CD4-positive, alpha-beta memory T cell (primary cell): ENCODE measurements at regions not wholly inside any gene's neighbourhood (a gene's known extent, or its start where the extent isn't known, plus 50 kb on each side); places are given as distances from the start of the nearest gene placed in this dataset.

ENCODE experiments used
- CTCF ChIA-PET: fragments of 350-600 bp; sonication (Branson Sonifier 250); formaldehyde crosslinking; loops from one replicate; lab custom pipeline; 2021; ENCODE audit warnings: inconsistent platforms; ENCODE audit not compliant: partially characterized antibody; lab: Charles Lee
- POLR2A ChIA-PET: fragments of 350-600 bp; sonication (Branson Sonifier 250); formaldehyde crosslinking; loops from one replicate; lab custom pipeline; 2021; ENCODE audit not compliant: partially characterized antibody; lab: Charles Lee
- DNase-seq, 5 donors: peaks; one replicate each; pipeline versions ENCODE4 v3.0.0 to v3.0.0-alpha.2; 2020 to 2022; ENCODE audit warnings: mixed read lengths in 1 of 5
- H3K27ac ChIP-seq: one replicate; pipeline ENCODE4 v1.7.0; 2013; ENCODE audit warnings: low read depth, low read length
- H3K27me3 ChIP-seq: 2 replicates; pipeline ENCODE4 v1.7.0; 2013; ENCODE audit warnings: mild to moderate bottlenecking, low read length, moderate library complexity; ENCODE audit not compliant: insufficient read depth
- H3K36me3 ChIP-seq: 2 replicates; pipeline ENCODE4 v1.7.0; 2013; ENCODE audit warnings: mild to moderate bottlenecking, low read length, moderate library complexity; ENCODE audit not compliant: insufficient read depth
- H3K4me1 ChIP-seq: 2 replicates; pipeline ENCODE4 v1.7.0; 2013; ENCODE audit warnings: mild to moderate bottlenecking, low read length, moderate library complexity; ENCODE audit not compliant: insufficient read depth
- H3K4me3 ChIP-seq, 2 donors: one replicate each; pipeline ENCODE4 v1.7.0; 2013; ENCODE audit warnings: low read length in 2 of 2, mild to moderate bottlenecking in 1 of 2
- H3K9me3 ChIP-seq, 2 donors: one replicate each; pipeline ENCODE4 v1.7.0; 2013; ENCODE audit warnings: low read length in 2 of 2, control low read depth in 1 of 2; ENCODE audit not compliant: control insufficient read depth in 1 of 2
- H3K27ac Mint-ChIP-seq, 7 donors: one replicate each; pipeline ENCODE4 v1.8.0; 2020 to 2021; ENCODE audit warnings: mixed read lengths in 7 of 7, mild to moderate bottlenecking in 6 of 7, inconsistent platforms in 3 of 7, moderate library complexity in 3 of 7
- H3K27me3 Mint-ChIP-seq, 2 donors: one replicate each; pipeline ENCODE4 v1.8.0; 2020 to 2021; ENCODE audit warnings: mixed read lengths in 2 of 2
- H3K36me3 Mint-ChIP-seq, 2 donors: one replicate each; pipeline ENCODE4 v1.8.0; 2020 to 2021; ENCODE audit warnings: mixed read lengths in 2 of 2, inconsistent platforms in 1 of 2, mild to moderate bottlenecking in 1 of 2
- H3K4me1 Mint-ChIP-seq, 4 donors: one replicate each; pipeline ENCODE4 v1.8.0; 2020 to 2021; ENCODE audit warnings: mixed read lengths in 4 of 4, mild to moderate bottlenecking in 1 of 4
- H3K4me3 Mint-ChIP-seq, 8 donors: one replicate each; pipeline ENCODE4 v1.8.0; 2020 to 2021; ENCODE audit warnings: mixed read lengths in 8 of 8, mild to moderate bottlenecking in 7 of 8, moderate library complexity in 6 of 8, inconsistent platforms in 3 of 8
- H3K9me3 Mint-ChIP-seq, 8 donors: one replicate each; pipeline ENCODE4 v1.8.0; 2020 to 2021; ENCODE audit warnings: mixed read lengths in 8 of 8, mild to moderate bottlenecking in 5 of 8, inconsistent platforms in 3 of 8, moderate library complexity in 1 of 8
- intact Hi-C: fragments of 100-400 bp; cut with micrococcal nuclease; formaldehyde crosslinking; loops from one replicate; pipeline ENCODE4 v1.15.1; 2023

DNA sequence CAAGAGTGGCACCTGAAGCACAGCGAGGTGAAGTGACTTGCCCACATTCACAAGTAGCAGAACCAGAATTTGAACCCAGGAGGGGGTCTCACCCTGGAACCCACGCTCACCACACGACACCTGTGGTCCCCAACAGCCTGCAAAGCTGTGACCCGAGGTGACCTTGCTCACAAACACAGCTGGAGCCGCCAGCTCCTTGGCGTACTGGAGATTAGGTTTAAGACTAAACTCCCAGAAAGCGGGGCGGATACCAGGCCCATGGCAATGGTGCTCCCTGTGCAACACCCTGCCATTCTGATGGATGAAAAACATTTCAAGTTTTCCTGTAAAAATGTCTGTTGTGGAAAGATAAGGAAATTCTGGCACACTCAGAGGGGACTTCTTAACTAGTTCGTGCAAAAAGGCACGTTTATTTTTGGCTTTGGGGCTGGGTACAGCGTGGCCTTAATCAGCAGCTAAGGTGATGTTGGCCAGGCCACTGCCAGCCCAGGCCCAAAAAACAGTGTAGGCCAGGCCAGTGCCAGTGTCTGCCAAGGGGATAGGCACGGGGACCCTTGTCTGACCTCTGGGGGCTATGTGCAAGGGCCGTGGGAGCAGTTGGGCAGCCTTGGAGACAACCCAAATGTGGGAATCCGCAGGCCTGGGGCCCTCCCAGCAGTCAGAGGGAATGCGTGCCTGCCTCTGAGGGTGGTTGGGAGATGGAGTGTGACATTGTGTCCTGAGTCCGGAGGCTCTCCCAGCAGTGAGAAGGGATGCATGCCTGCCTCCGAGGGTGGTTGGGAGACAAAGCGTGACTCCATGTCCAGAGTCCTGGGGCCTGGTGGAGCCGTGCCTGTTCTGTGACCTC, 185.0 kb upstream of the HS6ST1 start:
- ChIA-PET POLR2A (no interaction called here), CTCF (no interaction called here)
- H3K4me1 ChIP-seq = no peaks in the 10 kb centered on the region
- H3K27me3 ChIP-seq = no peaks in the 10 kb centered on the region
- Mint-ChIP-seq H3K36me3 (no peaks in the 10 kb centered on the region), H3K4me1 (no peaks in the 10 kb centered on the region), H3K9me3 (no peaks in the 10 kb centered on the region), H3K27ac (no peak overlapping the region), H3K4me3 (no peak overlapping the region), H3K27me3 (peaks cover 0 to 3% of the 10 kb centered on the region in 2 donors)
- H3K27ac ChIP-seq = no peak overlapping the region
- intact Hi-C loops = no loop called here
- no peaks in the 10 kb centered on the region for H3K36me3 ChIP-seq
- H3K4me3 ChIP-seq = no peak overlapping the region
- DNase-seq = no peak
- no peaks in the 10 kb centered on the region for H3K9me3 ChIP-seq

DNA sequence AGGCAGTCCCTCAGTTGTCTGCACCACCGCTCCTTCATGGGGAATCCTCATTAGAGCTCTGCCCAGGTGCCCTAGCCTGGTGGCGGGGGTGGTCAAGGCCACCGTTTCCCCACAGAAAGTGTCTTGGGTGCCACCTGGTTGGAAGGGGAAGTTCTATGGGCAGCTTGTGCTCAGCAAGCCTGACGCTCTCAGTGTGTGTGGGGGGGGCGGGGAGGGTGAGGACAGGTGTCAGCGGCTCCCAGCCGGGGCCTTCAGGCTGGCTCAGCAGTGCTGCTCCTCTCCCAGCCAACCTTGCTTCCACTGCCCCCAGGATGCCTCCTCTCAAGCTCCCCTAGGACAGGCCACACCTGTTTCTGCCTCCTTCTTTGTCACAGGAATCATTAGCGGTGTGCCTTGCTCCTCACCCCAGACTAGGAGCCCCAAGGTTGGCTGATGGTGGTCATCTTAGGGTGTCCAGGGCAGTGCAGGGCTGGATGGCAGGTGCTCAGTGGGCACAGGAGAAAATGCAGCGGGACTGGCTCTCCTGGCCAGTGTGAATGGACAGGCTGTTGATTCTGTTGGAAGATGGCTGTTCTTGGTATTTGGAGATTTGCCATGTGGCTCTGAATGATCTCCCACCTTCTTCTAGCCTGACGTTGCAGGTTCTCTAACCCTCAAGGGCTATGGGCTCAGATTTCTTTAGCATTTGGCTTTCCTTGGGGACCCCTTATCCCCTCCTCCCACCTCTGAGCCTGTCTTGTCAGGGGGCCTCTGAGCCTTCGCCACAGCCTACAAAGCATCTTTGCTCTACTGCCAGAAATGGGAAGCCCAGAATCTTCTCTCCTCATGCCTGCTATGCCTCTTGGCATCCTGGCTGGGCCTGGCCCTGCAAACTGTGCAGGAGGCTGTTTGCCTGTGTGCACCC, 185.8 kb upstream of the HS6ST1 start:
- ChIA-PET POLR2A (no interaction called here), CTCF (no interaction called here)
- Histone ChIP-seq H3K36me3 (no peaks in the 10 kb centered on the region), H3K9me3 (no peaks in the 10 kb centered on the region), H3K27ac (no peak overlapping the region), H3K4me1 (no peaks in the 10 kb centered on the region), H3K27me3 (no peaks in the 10 kb centered on the region), H3K4me3 (no peak overlapping the region)
- intact Hi-C loops = no loop called here
- Mint-ChIP-seq H3K4me1 (no peaks in the 10 kb centered on the region), H3K4me3 (no peak overlapping the region), H3K27ac (no peak overlapping the region), H3K9me3 (no peaks in the 10 kb centered on the region), H3K36me3 (no peaks in the 10 kb centered on the region), H3K27me3 (peaks cover 0 to 3% of the 10 kb centered on the region in 2 donors)
- DNase-seq = no peak

GRCh38 chr2:128505150-128505490, 186.5 kb upstream of the HS6ST1 start:
- no peaks in the 10 kb centered on the region for H3K36me3 Mint-ChIP-seq
- DNase-seq = no peak
- no peaks in the 10 kb centered on the region for H3K4me1 ChIP-seq
- intact Hi-C loops = no loop called here
- H3K27ac ChIP-seq = no peak overlapping the region
- no peak overlapping the region for H3K4me3 Mint-ChIP-seq
- H3K27me3 ChIP-seq = no peaks in the 10 kb centered on the region
- ChIA-PET CTCF (no interaction called here), POLR2A (no interaction called here)
- H3K4me1 Mint-ChIP-seq = no peaks in the 10 kb centered on the region
- H3K36me3 ChIP-seq = no peaks in the 10 kb centered on the region
- no peak overlapping the region for H3K4me3 ChIP-seq
- H3K9me3 Mint-ChIP-seq = no peaks in the 10 kb centered on the region
- no peaks in the 10 kb centered on the region for H3K9me3 ChIP-seq
- H3K27ac Mint-ChIP-seq = no peak overlapping the region
- peaks cover 0 to 3% of the 10 kb centered on the region in 2 donors for H3K27me3 Mint-ChIP-seq

DNA sequence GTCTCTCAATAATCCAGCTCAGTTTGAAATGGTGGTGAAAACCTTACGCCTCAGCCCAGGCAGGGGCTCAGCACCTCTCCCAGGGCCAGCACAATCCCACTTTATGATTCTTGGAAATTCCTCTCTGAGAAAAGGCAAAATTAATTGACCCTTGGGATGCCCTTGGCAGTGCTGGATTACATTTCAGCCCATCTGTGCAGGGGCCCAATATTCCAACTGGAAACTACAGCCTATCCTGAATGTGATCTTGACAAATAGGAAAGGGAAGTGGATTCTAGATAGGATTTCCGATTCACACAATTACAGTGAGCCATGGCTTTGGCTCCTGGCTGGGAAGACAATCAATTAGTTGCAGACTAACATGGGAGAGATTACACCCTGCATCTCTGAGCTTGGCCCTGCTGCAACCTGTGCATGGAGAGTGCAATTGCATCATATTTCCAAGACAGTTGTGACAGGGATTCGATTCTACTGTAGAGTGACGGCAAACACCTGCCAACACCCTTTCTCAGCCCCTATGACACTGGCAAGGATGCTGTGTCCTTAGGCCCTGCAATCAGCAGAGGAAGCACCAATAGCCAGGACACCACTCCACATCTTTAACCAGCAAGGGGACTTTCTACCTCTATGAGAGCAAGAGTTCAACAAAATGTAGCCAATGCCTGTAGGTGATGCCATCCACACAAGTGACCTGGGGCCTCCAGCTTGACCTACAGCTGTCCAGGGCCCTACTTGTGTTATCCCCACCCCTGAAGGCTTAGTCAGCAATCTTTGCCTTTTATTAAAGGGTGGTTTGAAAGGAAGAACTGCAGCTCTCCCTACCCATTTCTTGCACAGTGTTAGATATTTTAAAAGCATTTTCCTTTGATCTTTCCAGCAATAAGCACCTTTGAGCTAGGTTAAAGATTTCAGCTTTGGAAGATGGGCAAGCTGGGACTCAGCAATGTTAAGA, 187.2 kb upstream of the HS6ST1 start:
- H3K27me3 Mint-ChIP-seq = peaks cover 0 to 3% of the 10 kb centered on the region in 2 donors
- CTCF ChIA-PET = no interaction called here

DNA sequence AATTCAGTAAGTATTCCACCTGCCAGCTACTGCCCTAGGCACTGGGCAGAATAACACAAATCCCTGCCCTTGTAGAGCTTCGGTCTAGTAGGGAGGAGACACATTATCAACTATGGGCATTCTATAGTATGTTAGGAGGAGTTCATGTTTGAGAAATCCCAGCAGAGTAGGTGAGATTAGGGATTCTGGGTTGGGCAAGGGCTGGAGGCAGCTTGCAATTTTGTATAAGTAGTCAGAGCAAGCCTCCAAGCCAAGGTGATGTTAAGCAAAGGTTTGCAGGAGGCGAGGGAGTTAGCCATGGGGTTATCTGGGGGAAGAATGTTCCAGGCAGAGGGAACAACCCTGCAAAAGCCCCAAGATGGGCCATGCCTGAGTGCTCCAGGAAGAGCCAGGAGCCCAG, 187.9 kb upstream of the HS6ST1 start:
- Mint-ChIP-seq H3K4me3 (no peak overlapping the region), H3K27ac (no peak overlapping the region), H3K4me1 (no peaks in the 10 kb centered on the region), H3K9me3 (no peaks in the 10 kb centered on the region), H3K36me3 (no peaks in the 10 kb centered on the region), H3K27me3 (peaks cover 0 to 3% of the 10 kb centered on the region in 2 donors)
- Histone ChIP-seq H3K9me3 (no peaks in the 10 kb centered on the region), H3K27ac (no peak overlapping the region), H3K27me3 (no peaks in the 10 kb centered on the region), H3K4me3 (no peak overlapping the region), H3K36me3 (no peaks in the 10 kb centered on the region), H3K4me1 (no peaks in the 10 kb centered on the region)
- no peak for DNase-seq
- intact Hi-C loops = no loop called here
- ChIA-PET POLR2A (no interaction called here), CTCF (no interaction called here)

More for the DNA sequence above, 187.2 kb upstream of the HS6ST1 start:
- H3K27ac Mint-ChIP-seq = no peak overlapping the region
- Histone ChIP-seq H3K27ac (no peak overlapping the region), H3K4me3 (no peak overlapping the region), H3K36me3 (no peaks in the 10 kb centered on the region), H3K9me3 (no peaks in the 10 kb centered on the region), H3K4me1 (no peaks in the 10 kb centered on the region), H3K27me3 (no peaks in the 10 kb centered on the region)
- no peaks in the 10 kb centered on the region for H3K9me3 Mint-ChIP-seq
- H3K4me3 Mint-ChIP-seq = no peak overlapping the region
- POLR2A ChIA-PET = no interaction called here
- no peaks in the 10 kb centered on the region for H3K4me1 Mint-ChIP-seq
- no peaks in the 10 kb centered on the region for H3K36me3 Mint-ChIP-seq
- intact Hi-C loops = no loop called here
- DNase-seq = no peak

DNA sequence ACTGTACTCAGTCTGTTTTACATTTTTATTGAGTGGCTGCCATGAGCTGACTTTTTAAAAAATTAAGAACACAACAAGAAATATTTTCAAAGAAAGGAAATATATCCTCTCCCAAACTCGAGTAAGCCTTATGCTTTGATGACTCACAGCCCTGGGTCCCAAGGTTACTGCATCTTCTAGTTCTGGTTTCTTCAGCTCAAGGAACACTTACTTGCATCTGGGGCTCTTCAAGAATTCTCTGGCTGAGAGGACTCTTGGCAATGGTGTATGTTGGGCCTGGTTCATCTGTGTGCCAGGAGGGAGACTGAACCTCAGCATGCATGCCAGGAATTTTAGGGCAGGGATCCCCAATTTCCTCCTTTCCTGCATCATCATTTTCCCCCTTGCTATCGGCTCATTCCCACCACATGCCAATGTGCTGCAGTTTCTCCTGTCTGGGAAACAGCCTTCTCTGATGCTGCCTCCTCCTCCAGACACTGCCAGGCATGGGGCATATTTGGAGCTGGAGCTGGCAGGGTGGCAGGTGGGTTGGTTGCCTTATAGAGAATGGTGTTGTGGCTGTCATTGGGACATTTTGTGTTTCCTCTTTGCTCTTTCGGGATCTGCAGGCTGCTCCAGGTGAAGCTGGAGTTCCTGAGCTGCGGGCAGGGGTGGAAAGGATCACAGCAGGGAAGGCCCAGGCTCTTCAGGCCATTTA, 192.2 kb upstream of the HS6ST1 start:
- Mint-ChIP-seq H3K36me3 (no peaks in the 10 kb centered on the region), H3K27ac (no peak overlapping the region), H3K9me3 (no peaks in the 10 kb centered on the region), H3K27me3 (peaks cover 0 to 3% of the 10 kb centered on the region in 2 donors), H3K4me3 (no peak overlapping the region), H3K4me1 (no peaks in the 10 kb centered on the region)
- H3K27me3 ChIP-seq = no peaks in the 10 kb centered on the region
- DNase-seq = no peak
- no peaks in the 10 kb centered on the region for H3K9me3 ChIP-seq
- H3K4me1 ChIP-seq = no peaks in the 10 kb centered on the region
- intact Hi-C loops = no loop called here
- ChIA-PET POLR2A (no interaction called here), CTCF (no interaction called here)
- no peak overlapping the region for H3K4me3 ChIP-seq
- H3K36me3 ChIP-seq = no peaks in the 10 kb centered on the region
- H3K27ac ChIP-seq = no peak overlapping the region
